GM06990 (cell line): ENCODE measurements at regions not wholly inside any gene's neighbourhood (a gene's known extent, or its start where the extent isn't known, plus 50 kb on each side); places are given as distances from the start of the nearest gene placed in this dataset.

Experiments
- DNase-seq: peaks from one replicate; pipeline ENCODE4 v3.0.0-alpha.2; 2011; ENCODE audit not compliant: insufficient read length; ENCODE audit errors: extremely low read depth
- H3K27me3 ChIP-seq: replicated peaks from 2 replicates; pipeline ENCODE4 v1.6.0; 2011; ENCODE audit warnings: low read length; ENCODE audit not compliant: control insufficient read depth, insufficient read depth
- H3K36me3 ChIP-seq: 2 replicates; pipeline ENCODE4 v1.5.1; 2011; ENCODE audit warnings: low read length; ENCODE audit not compliant: control insufficient read depth, insufficient read depth
- H3K4me3 ChIP-seq: replicated peaks from 2 replicates; pipeline ENCODE4 v1.5.1; 2011; ENCODE audit warnings: low read depth, mild to moderate bottlenecking, control low read depth, low read length
- CTCF ChIP-seq: IDR thresholded peaks from 2 replicates; pipeline ENCODE4 v1.5.1; 2011; ENCODE audit warnings: low read length, control low read depth, mild to moderate bottlenecking, inconsistent platforms; ENCODE audit not compliant: insufficient read depth, poor library complexity, severe bottlenecking

GRCh38 chr14:53672526-53672925 is 284.1 kb downstream of the BMP4 start:
- Histone ChIP-seq H3K27me3 (no peaks in the 10 kb centered on the region), H3K4me3 (no peak overlapping the region), H3K36me3 (no peaks in the 10 kb centered on the region)
- DNase-seq = no peak
- TF ChIP-seq CTCF = no peak

- no peaks in the 10 kb centered on the region for H3K27me3 ChIP-seq
- TF ChIP-seq CTCF = no peak
- H3K36me3 ChIP-seq = no peaks in the 10 kb centered on the region
- H3K4me3 ChIP-seq = no peak overlapping the region
- DNase-seq = no peak
Measured at GRCh38 chr14:53670701-53671100, 285.9 kb downstream of the BMP4 start.

GRCh38 chr14:53668897-53669296 is 287.7 kb downstream of the BMP4 start:
- Histone ChIP-seq H3K36me3 (no peaks in the 10 kb centered on the region), H3K27me3 (no peaks in the 10 kb centered on the region), H3K4me3 (no peak overlapping the region)
- no peak for DNase-seq
- TF ChIP-seq CTCF = no peak

- no peaks in the 10 kb centered on the region for H3K36me3 ChIP-seq
- no peak overlapping the region for H3K4me3 ChIP-seq
- no peak for DNase-seq
- H3K27me3 ChIP-seq = no peaks in the 10 kb centered on the region
- no peak for TF ChIP-seq CTCF
Measured at GRCh38 chr14:53663709-53664108, 292.9 kb downstream of the BMP4 start.

GRCh38 chr14:53655080-53655785 is 301.4 kb downstream of the BMP4 start:
- no peaks in the 10 kb centered on the region for H3K36me3 ChIP-seq
- H3K27me3 ChIP-seq = no peaks in the 10 kb centered on the region
- H3K4me3 ChIP-seq = no peak overlapping the region
- no peak for TF ChIP-seq CTCF
- peak; percentile 27 for DNase-seq

- Histone ChIP-seq H3K27me3 (no peaks in the 10 kb centered on the region), H3K4me3 (no peak overlapping the region), H3K36me3 (no peaks in the 10 kb centered on the region)
- TF ChIP-seq CTCF = no peak
- no peak for DNase-seq
Measured at GRCh38 chr14:53652068-53652467, 304.6 kb downstream of the BMP4 start.
